ENCODE measurements at regions not wholly inside any gene's neighbourhood (a gene's known extent, or its start where the extent isn't known, plus 50 kb on each side); places are given as distances from the start of the nearest gene placed in this dataset.

- Histone ChIP-seq H3K9me3 (ENCODE audit: low read length) (no peaks in the 10 kb centered on the region), H3K36me3 (replicated peaks in 1 of 2; ENCODE audit: control insufficient read depth in 1 of 2, insufficient read depth in 2 of 2, low read length in 2 of 2) (no peaks in the 10 kb centered on the region), H3K4me2 (ENCODE audit: low read depth, low read length) (no peak overlapping the region), H3K79me2 (ENCODE audit: insufficient read depth, low read length) (no peaks in the 10 kb centered on the region), H4K20me1 (ENCODE audit: insufficient read depth, low read length) (no peaks in the 10 kb centered on the region), H3K27ac (ENCODE audit: extremely low read length, insufficient read depth, low read length) (no peak overlapping the region), H3K4me1 (ENCODE audit: insufficient read depth, low read length) (no peaks in the 10 kb centered on the region), H3K27me3 (ENCODE audit: control insufficient read depth in 1 of 2, insufficient read depth in 2 of 2, low read length in 2 of 2) (no peaks in the 10 kb centered on the region), H2AFZ (ENCODE audit: low read length) (no peak overlapping the region), H3K4me3 (replicated peaks in 1 of 3; ENCODE audit: insufficient read depth in 1 of 3, low read depth in 2 of 3, low read length in 3 of 3) (no peak overlapping the region), H3K9ac (ENCODE audit: insufficient read depth, low read depth, low read length) (no peak overlapping the region)
- DNase-seq (ENCODE audit: low spot score) (no peak), ATAC-seq (no peak), FAIRE-seq (no peak)
- BruUV-seq (replicated peaks): no TSS peak
- POLR2A ChIA-PET: no interaction called here
- WGBS (ENCODE audit: low lambda C conversion rate): 88% methylated on average over 2 of the region's 2 CpGs
- in situ Hi-C loops (cut with HindIII; ENCODE audit: extremely low pct_ligation_motif_present, low pct_unique_long_range_greater_than_20kb) (no loop called here), intact Hi-C loops (cut with micrococcal nuclease; ENCODE audit: unreplicated experiment) (no loop called here)
- CTCF ChIA-PET (ENCODE audit: low intra/inter-chr PET ratio, low total read pairs): no interaction called here
- TF ChIP-seq ZNF280B (CRISPR knock-in tag; IDR thresholded peaks at IDR 0.05; ENCODE audit: borderline replicate concordance) (no peak), NR1H2 (CRISPR knock-in tag; IDR thresholded peaks at IDR 0.05; ENCODE audit: borderline replicate concordance, low read depth) (no peak), TBX3 (IDR thresholded peaks at IDR 0.05; ENCODE audit: borderline replicate concordance) (no peak), ZNF678 (CRISPR knock-in tag; IDR thresholded peaks at IDR 0.05) (no peak)
These were observed 155.9 kb upstream of the PALMD start for GRCh38 chr1:99490031-99490430.

- no peak overlapping the region for H2AFZ ChIP-seq (ENCODE audit: low read length)
- H3K79me2 ChIP-seq (ENCODE audit: insufficient read depth, low read length): no peaks in the 10 kb centered on the region
- 75% methylated on average over 3 of the region's 3 CpGs for WGBS (ENCODE audit: low lambda C conversion rate)
- CTCF ChIA-PET (ENCODE audit: low intra/inter-chr PET ratio, low total read pairs): no interaction called here
- TF ChIP-seq HOXA3 (CRISPR knock-in tag; IDR thresholded peaks at IDR 0.05) (no peak), ZBTB44 (CRISPR knock-in tag; IDR thresholded peaks at IDR 0.05) (no peak), FOXJ3 (CRISPR knock-in tag; IDR thresholded peaks at IDR 0.05; ENCODE audit: borderline replicate concordance) (no peak)
- H3K27ac ChIP-seq (ENCODE audit: extremely low read length, insufficient read depth, low read length): no peak overlapping the region
- H3K4me2 ChIP-seq (ENCODE audit: low read depth, low read length): no peak overlapping the region
- no TSS peak for BruUV-seq (replicated peaks)
- H4K20me1 ChIP-seq (ENCODE audit: insufficient read depth, low read length): no peaks in the 10 kb centered on the region
- H3K9me3 ChIP-seq (ENCODE audit: low read length): no peaks in the 10 kb centered on the region
- ATAC-seq: no peak
- intact Hi-C loops (cut with micrococcal nuclease; ENCODE audit: unreplicated experiment) (no loop called here), in situ Hi-C loops (cut with HindIII; ENCODE audit: extremely low pct_ligation_motif_present, low pct_unique_long_range_greater_than_20kb) (no loop called here)
- H3K9ac ChIP-seq (ENCODE audit: insufficient read depth, low read depth, low read length): no peak overlapping the region
- no peak for FAIRE-seq
- no peaks in the 10 kb centered on the region for H3K36me3 ChIP-seq (replicated peaks in 1 of 2; ENCODE audit: control insufficient read depth in 1 of 2, insufficient read depth in 2 of 2, low read length in 2 of 2)
- peaks cover 22% of the 10 kb centered on the region for H3K4me1 ChIP-seq (ENCODE audit: insufficient read depth, low read length)
- POLR2A ChIA-PET: no interaction called here
- no peaks in the 10 kb centered on the region for H3K27me3 ChIP-seq (ENCODE audit: control insufficient read depth in 1 of 2, insufficient read depth in 2 of 2, low read length in 2 of 2)
- H3K4me3 ChIP-seq (replicated peaks in 1 of 3; ENCODE audit: insufficient read depth in 1 of 3, low read depth in 2 of 3, low read length in 3 of 3): no peak overlapping the region
- no peak for DNase-seq (ENCODE audit: low spot score)
These were observed 149.8 kb upstream of the PALMD start for GRCh38 chr1:99496067-99496466.
